ENCODE measurements at regions not wholly inside any gene's neighbourhood (a gene's known extent, or its start where the extent isn't known, plus 50 kb on each side); places are given as distances from the start of the nearest gene placed in this dataset. TPM values are rescaled to one million over a fixed set of nuclear protein-coding genes. Genes with fewer than 3 reads are reported as not detected.
"Not testable (repeated sequence)": the region's sequence is repeated elsewhere in the genome, so short reads cannot be mapped to it uniquely, and the experiment has no call there.

DNA sequence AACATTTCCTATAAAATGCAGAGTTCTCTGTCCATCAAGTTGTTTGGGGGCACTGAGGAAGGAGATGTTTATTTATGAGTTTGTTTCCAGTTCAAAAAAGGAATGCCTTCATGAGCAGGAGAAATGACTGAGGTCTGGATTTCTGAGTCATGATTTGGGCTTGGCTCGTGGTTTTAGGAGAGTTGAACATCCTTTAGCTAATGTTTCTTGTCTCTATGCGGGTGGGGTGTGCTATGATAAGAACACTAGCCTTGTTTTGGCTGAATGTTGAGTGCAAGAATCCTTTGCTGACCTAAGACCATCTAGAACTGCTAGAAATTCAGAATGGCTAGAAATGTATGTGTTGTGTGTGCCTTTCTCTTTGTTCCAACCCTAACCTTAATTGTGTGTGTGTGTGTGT lies 59.1 kb upstream of the NBPF11 start:
- no CpG with 5 or more reads among the region's 2 CpGs for WGBS
- H3K36me3 ChIP-seq; H3K4me1 ChIP-seq (replicated peaks); H3K9me3 ChIP-seq; intact Hi-C loops (cut with DNase I); DNase-seq (ENCODE audit: low spot score); H3K4me3 ChIP-seq; H3K27me3 ChIP-seq (replicated peaks; ENCODE audit: insufficient read depth); H3K27ac ChIP-seq: not testable (repeated sequence)

DNA sequence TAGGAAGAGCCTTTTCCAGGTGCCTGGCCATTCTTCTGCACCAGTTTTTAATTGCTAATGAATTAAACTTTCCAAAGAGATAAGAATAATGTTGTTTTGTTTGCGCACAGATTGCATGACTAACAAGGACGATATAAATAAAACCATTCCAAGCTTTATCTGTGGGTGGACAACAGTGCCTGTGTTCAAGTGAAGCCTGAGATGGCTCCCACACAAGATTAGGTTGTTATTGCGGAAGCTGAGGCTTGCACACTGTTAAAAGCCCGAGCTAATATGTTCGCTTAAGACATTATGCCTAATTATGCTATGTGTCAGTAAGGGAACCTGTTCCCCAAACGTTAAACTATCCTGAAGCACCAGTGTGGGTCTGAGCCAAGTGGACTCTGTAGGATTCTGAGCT lies 58.5 kb upstream of the NBPF11 start:
- H3K27ac ChIP-seq; H3K4me3 ChIP-seq; H3K9me3 ChIP-seq; H3K36me3 ChIP-seq; H3K4me1 ChIP-seq (replicated peaks); DNase-seq (ENCODE audit: low spot score); intact Hi-C loops (cut with DNase I); H3K27me3 ChIP-seq (replicated peaks; ENCODE audit: insufficient read depth): not testable (repeated sequence)
- no CpG with 5 or more reads among the region's 6 CpGs for WGBS

DNA sequence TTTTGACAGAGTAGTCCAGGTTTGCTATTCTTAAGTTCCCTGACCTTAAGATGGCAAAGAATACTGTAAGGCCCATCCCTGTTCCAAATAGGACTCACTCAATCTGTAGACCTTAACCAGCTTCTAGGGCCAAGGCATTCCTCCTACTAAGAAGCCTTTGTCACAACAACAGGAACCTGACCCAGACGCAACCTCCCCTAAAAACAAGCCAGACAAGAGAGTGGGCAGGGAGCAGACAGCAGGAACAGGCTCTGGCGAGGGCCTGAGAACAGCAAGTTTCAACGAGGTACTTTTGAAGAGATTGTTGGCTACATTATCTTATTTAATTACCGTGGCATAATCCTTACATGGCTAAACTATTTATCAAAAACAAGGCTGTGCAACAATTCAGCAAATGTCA lies 58.1 kb upstream of the NBPF11 start:
- intact Hi-C loops (cut with DNase I); H3K27ac ChIP-seq; H3K4me3 ChIP-seq; H3K4me1 ChIP-seq (replicated peaks); H3K9me3 ChIP-seq; H3K36me3 ChIP-seq; DNase-seq (ENCODE audit: low spot score); H3K27me3 ChIP-seq (replicated peaks; ENCODE audit: insufficient read depth): not testable (repeated sequence)
- no CpG with 5 or more reads among the region's 4 CpGs for WGBS

DNA sequence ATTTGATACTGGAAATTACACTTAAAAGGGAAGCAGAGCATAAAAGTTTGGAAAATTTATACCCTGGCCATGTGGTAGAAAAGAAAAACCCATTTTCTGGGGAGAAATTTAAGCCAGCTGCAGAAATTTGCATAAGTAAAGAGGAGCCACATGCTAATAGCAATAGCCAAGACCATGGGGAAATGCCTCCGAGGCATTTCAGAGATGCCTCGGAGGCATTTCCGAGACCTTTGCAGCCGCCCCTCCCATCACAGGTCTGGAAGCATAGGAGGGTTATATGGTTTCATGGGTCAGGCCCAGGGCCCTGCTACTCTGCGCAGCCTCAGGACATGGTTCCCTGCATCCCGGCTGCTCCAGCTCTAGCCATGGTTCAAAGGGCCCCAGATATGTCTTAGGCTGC lies 49.9 kb upstream of the NBPF11 start:
- DNase-seq (ENCODE audit: low spot score); H3K9me3 ChIP-seq: not testable (repeated sequence)
- no CpG with 5 or more reads among the region's 6 CpGs for WGBS

More for the DNA sequence above, 49.9 kb upstream of the NBPF11 start:
- H3K4me3 ChIP-seq; H3K36me3 ChIP-seq; H3K27ac ChIP-seq; intact Hi-C loops (cut with DNase I); H3K4me1 ChIP-seq (replicated peaks); H3K27me3 ChIP-seq (replicated peaks; ENCODE audit: insufficient read depth): not testable (repeated sequence)

Small RNAs in the stretch of these regions (microRNA-seq; reads per million reads assigned to microRNA genes)
- not detected for gene MIR5087
- gene MIR6077: not detected

Small RNAs in the stretch of these regions (small RNA-seq; reads per million reads assigned to genes)
- gene AC239809.1: 0 reads per million in 2 donors
- 0 reads per million in 2 donors for gene MIR6077
- gene RF00019: 0 reads per million in 2 donors
- 0 to 0.10 reads per million in 2 donors for gene RNU1-120P
- gene RNU1-122P: 0 to 0.30 reads per million in 2 donors
- 0 to 0.19 reads per million in 2 donors for gene RNU1-13P
- 0 to 0.19 reads per million in 2 donors for gene RNVU1-1
- gene RNVU1-2: 0 reads per million in 2 donors
- 0 to 0.09 reads per million in 2 donors for gene RNVU1-3

All from prostate gland (tissue), 2 donors.